PFSK-1 (cell line): ENCODE measurements at regions not wholly inside any gene's neighbourhood (a gene's known extent, or its start where the extent isn't known, plus 50 kb on each side); places are given as distances from the start of the nearest gene placed in this dataset.

Experiments used
- FOXP2 ChIP-seq: optimal IDR thresholded peaks from 2 replicates; pipeline ENCODE3; 2011; ENCODE audit warnings: borderline replicate concordance, control low read depth, inconsistent platforms; ENCODE audit not compliant: insufficient read depth; ENCODE audit errors: extremely low read length, extremely low read depth
- POLR2AphosphoS5 ChIP-seq: IDR thresholded peaks from 2 replicates; pipeline ENCODE4 v1.6.1; 2012; ENCODE audit warnings: low read depth, mild to moderate bottlenecking, control low read depth, low read length, moderate library complexity
- SIN3A ChIP-seq: IDR thresholded peaks from 2 replicates; pipeline ENCODE4 v1.6.1; 2012; ENCODE audit warnings: mild to moderate bottlenecking, low read length, moderate library complexity, borderline replicate concordance; ENCODE audit not compliant: insufficient read depth
- TAF1 ChIP-seq: IDR thresholded peaks from 2 replicates; pipeline ENCODE4 v1.6.1; 2012; ENCODE audit warnings: low read length, control low read depth, borderline replicate concordance; ENCODE audit not compliant: insufficient read depth
- TF ChIP-seq, protein P1 (sequence below), 2 experiments: IDR thresholded peaks; 2 replicates each; pipeline versions ENCODE4 v1.6.1 to v1.8.0; 2011 to 2012; ENCODE audit warnings: low read depth in 2 of 2, low read length in 2 of 2, control low read depth in 1 of 2, inconsistent platforms in 1 of 2, mild to moderate bottlenecking in 1 of 2, moderate library complexity in 1 of 2; ENCODE audit not compliant: insufficient read depth in 1 of 2

DNA sequence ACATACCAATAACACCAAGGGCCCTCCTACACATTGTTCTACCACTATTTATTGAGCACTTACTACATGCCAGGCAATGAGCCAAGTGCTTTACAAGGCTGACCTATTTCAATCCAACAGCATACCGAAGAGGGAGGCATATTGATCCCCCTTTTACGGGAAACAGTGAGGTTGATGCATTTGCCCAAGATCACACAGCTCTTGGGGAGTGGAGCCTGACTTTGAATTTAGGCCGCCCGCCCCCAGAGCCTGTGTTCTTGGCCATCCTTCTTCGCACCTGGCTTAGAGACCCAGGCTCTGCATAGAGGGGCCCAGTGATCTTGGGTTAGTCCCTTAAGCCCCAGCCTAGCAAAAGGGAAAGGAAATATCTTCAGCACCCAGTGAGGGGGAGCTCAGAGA is 158.1 kb upstream of the IER5L start:
- TF ChIP-seq TAF1: no peak

- TF ChIP-seq, protein P1, sequence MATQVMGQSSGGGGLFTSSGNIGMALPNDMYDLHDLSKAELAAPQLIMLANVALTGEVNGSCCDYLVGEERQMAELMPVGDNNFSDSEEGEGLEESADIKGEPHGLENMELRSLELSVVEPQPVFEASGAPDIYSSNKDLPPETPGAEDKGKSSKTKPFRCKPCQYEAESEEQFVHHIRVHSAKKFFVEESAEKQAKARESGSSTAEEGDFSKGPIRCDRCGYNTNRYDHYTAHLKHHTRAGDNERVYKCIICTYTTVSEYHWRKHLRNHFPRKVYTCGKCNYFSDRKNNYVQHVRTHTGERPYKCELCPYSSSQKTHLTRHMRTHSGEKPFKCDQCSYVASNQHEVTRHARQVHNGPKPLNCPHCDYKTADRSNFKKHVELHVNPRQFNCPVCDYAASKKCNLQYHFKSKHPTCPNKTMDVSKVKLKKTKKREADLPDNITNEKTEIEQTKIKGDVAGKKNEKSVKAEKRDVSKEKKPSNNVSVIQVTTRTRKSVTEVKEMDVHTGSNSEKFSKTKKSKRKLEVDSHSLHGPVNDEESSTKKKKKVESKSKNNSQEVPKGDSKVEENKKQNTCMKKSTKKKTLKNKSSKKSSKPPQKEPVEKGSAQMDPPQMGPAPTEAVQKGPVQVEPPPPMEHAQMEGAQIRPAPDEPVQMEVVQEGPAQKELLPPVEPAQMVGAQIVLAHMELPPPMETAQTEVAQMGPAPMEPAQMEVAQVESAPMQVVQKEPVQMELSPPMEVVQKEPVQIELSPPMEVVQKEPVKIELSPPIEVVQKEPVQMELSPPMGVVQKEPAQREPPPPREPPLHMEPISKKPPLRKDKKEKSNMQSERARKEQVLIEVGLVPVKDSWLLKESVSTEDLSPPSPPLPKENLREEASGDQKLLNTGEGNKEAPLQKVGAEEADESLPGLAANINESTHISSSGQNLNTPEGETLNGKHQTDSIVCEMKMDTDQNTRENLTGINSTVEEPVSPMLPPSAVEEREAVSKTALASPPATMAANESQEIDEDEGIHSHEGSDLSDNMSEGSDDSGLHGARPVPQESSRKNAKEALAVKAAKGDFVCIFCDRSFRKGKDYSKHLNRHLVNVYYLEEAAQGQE (IDR thresholded peaks at IDR 0.05; ENCODE audit: insufficient read depth in 1 of 2, low read depth in 2 of 2, low read length in 2 of 2): no peak
- TF ChIP-seq TAF1 (no peak), POLR2AphosphoS5 (no peak), FOXP2 (no peak), SIN3A (no peak)
Observed at GRCh38 chr9:129335464-129336129, 157.5 kb upstream of the IER5L start.

DNA sequence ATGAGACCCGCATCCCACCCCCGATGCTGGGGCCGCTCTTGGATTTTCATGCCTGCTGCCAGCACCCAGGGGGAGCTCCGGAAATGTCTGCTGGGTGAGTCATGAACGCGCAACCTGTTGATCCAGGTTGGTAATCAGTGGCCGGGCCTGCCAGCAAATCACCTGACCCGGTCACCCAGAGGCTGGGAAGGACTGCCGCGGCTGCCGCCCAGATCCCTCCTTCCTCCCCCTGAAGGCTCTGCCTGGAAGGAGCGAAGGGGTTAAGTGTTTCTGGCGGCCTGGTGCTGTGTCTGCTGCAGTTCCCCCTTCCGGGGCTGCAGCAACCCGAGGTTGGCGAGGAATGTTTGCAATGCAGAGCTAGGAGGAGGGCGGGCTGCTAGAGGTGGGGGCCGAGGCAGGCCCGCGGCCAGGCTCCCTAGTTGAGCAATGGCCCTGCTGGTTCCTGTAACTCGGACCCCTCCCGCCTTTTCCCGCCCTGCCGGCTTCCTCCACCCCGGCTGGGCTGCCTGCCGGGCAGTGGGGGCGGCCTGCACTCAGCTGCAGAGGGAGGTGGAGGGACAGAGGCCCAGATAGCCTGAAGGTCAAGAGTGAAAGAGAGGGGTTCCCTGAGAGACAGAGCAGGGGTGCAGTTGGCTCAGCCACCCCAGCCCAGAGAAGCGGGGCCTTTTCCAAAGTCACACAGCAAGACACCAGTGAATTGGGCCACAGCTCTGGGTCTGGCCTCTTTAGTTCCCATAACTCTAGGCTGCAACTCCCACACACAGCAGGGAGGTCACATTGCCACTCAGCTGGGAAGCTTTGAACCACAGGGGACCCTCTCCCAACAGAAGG is 156.3 kb upstream of the IER5L start:
- TF ChIP-seq, protein P1 (IDR thresholded peaks at IDR 0.05; ENCODE audit: insufficient read depth in 1 of 2, low read depth in 2 of 2, low read length in 2 of 2): peak in 1 of 2 experiments; percentile 46; a peak in 1 of 4 replicates
- TF ChIP-seq TAF1 (peak; percentile 62; the same call in 1 of the 2 replicates), FOXP2 (no peak), SIN3A (peak; percentile 51; the same call in 1 of the 2 replicates), POLR2AphosphoS5 (0 out of 2 replicates have a peak, but pooled peaks have one; percentile 31)

DNA sequence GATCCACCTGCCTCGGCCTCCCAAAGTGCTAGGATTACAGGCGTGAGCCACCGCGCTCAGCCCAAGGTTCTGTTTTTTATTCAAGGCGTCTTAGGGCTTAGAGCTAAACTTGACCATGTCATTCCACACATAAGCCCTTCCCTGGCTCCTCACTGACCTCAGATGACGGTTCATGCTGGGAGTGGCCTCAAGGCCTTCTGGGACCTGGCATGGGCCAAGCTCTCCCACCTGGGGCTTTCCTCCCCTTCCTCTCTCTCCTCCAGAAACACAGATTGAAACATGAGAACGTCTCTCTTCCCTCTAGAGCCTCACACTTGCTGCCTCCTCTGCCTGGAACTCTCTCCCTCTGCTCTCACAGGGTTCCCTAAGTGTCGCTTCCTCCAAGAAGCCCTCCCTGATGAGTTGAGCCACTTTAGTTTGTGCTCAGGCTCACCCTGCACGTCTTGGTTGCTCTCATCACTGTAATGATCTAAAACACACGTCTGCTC is 155.6 kb upstream of the IER5L start:
- TF ChIP-seq POLR2AphosphoS5 (no peak), FOXP2 (no peak), TAF1 (no peak), SIN3A (no peak)
- TF ChIP-seq, protein P1 (IDR thresholded peaks at IDR 0.05; ENCODE audit: insufficient read depth in 1 of 2, low read depth in 2 of 2, low read length in 2 of 2): no peak

DNA sequence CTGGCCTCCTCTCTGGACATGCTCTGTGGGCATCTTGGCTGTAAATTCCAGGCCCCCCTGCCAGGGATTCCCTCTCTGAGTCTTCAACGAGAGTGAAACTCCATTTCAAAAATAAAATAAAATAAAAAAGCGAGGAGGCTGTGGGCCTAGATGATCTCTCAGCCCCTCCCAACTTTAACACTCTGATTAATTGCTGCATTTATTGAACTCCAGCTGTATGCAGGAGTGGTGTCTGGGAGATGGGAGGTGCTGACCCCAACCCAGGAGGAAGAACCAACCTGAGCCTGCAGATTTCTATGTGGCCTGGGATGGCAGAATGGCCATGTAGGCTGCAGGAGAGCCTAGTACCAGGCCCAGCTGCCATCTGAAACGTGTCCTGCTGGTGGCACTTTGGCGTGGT is 154.5 kb upstream of the IER5L start:
- no peak for TF ChIP-seq POLR2AphosphoS5

DNA sequence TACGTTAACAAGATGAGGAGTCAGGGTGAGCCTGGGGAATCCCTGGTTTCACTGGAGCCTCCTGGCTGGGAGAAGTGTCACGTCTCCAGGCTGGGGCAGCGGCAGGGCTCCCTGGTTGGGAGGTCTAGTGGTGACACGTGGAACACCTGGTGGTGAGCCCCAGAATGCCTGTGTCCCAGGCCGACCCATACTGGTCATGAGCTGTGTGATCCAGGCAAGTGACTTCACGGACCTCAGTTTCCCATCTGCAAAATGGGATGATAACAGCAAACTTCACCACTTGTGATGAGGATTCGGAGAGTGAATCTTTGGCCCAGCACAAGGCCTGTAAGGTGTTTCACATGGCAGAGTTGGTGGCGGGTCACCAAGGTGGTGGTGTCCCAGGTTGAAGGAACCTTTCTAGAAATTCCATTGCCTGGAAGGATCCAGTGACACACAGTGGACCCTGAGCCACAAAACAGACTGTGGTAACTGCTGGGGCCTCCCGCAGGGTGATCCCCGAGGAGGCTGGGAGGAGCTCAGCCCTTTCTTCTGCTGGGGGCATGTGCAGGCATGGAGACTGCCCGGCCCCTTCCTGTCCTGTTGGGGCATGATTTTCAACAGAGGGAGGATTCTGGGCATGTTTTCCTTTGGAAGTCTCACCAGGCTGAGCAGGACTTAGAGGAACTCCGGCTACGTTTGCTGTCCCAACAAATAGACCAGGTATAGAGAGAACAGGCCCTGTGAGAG is 153.9 kb upstream of the IER5L start:
- no peak for TF ChIP-seq POLR2AphosphoS5
- TF ChIP-seq TAF1: no peak
- TF ChIP-seq, protein P1 (IDR thresholded peaks at IDR 0.05; ENCODE audit: insufficient read depth in 1 of 2, low read depth in 2 of 2, low read length in 2 of 2): no peak
